Spleen (tissue), 7 donors: ENCODE measurements at regions not wholly inside any gene's neighbourhood (a gene's known extent, or its start where the extent isn't known, plus 50 kb on each side); places are given as distances from the start of the nearest gene placed in this dataset.

Experiments used
- CTCF ChIP-seq, 11 experiments: fragments of 200-600 bp in 7 of 11; fragments of 450-650 bp in 4 of 11; sonication (generic) in 4 of 11; IDR thresholded peaks in 8 of 11; conservative IDR thresholded peaks in 3 of 11; 1 replicate in 7 of 11; 2 replicates in 4 of 11; pipeline versions ENCODE4 v1.4.0 to v1.8.0; 2016 to 2021; ENCODE audit warnings: antibody characterized with exemption in 11 of 11, inconsistent platforms in 4 of 11, mild to moderate bottlenecking in 1 of 11
- POLR2AphosphoS5 ChIP-seq, 3 donors: sonication (generic); formaldehyde crosslinking; IDR thresholded peaks; one replicate each; pipeline ENCODE4 v1.5.1; 2017; ENCODE audit warnings: antibody characterized with exemption in 3 of 3
- donor health status: DM: no; HTN: no; CAD: no; lungs with moderate emphysema.
- donor health status: DM: no; HTN: no; CAD: no.
- donor health status: DM: no; HTN: no; CAD: no.

DNA sequence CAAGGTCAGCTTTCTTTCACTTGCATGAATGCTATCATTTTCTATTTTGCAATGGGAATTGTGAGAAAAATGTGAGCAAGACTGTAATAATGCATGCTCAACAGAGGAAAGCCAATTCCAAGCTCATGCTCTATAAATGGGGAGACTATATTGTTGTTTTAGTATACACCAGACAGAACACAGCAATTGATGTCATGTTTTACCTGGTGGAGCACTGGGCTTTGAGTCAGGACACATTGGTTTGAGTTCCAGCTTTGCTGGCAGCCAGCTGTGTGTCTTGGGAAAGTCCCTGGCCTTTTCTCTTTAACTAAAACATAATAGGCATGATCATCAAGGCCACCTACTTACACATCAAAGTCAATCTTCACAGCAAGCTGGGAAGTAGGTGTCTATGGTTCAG, 83.3 kb downstream of the FOXA2 start:
- TF ChIP-seq CTCF (IDR thresholded peaks at IDR 0.05 in 8 of 11, conservative IDR thresholded peaks at IDR 0.05 in 3 of 11) (no peak), POLR2AphosphoS5 (IDR thresholded peaks at IDR 0.05) (no peak)
